Effector memory CD4-positive, alpha-beta T cell (primary cell): ENCODE measurements at regions not wholly inside any gene's neighbourhood (a gene's known extent, or its start where the extent isn't known, plus 50 kb on each side); places are given as distances from the start of the nearest gene placed in this dataset.

Experiments
- DNase-seq, 3 donors: peaks; one replicate each; pipeline ENCODE4 v3.0.0-alpha.2; 2020
- H3K27ac ChIP-seq: 2 replicates; pipeline ENCODE4 v1.7.0; 2013; ENCODE audit warnings: mild to moderate bottlenecking, low read length, moderate library complexity; ENCODE audit not compliant: insufficient read depth, poor library complexity, severe bottlenecking
- H3K27me3 ChIP-seq: replicated peaks from 2 replicates; pipeline ENCODE4 v1.7.0; 2013; ENCODE audit warnings: mild to moderate bottlenecking, low read length; ENCODE audit not compliant: insufficient read depth, control insufficient read depth, poor library complexity, severe bottlenecking
- H3K36me3 ChIP-seq: 2 replicates; pipeline ENCODE4 v1.7.0; 2013; ENCODE audit warnings: mild to moderate bottlenecking, low read length, moderate library complexity; ENCODE audit not compliant: control insufficient read depth, insufficient read depth
- H3K4me1 ChIP-seq: 2 replicates; pipeline ENCODE4 v1.7.0; 2013; ENCODE audit warnings: low read length, mild to moderate bottlenecking; ENCODE audit not compliant: control insufficient read depth, insufficient read depth, poor library complexity, severe bottlenecking
- H3K4me3 ChIP-seq: 2 replicates; pipeline ENCODE4 v1.7.0; 2013; ENCODE audit warnings: low read length, low read depth, mild to moderate bottlenecking; ENCODE audit not compliant: insufficient read depth, poor library complexity, severe bottlenecking
- H3K9me3 ChIP-seq: 2 replicates; pipeline ENCODE4 v1.7.0; 2013; ENCODE audit warnings: mild to moderate bottlenecking, low read length, moderate library complexity; ENCODE audit not compliant: control insufficient read depth

DNA sequence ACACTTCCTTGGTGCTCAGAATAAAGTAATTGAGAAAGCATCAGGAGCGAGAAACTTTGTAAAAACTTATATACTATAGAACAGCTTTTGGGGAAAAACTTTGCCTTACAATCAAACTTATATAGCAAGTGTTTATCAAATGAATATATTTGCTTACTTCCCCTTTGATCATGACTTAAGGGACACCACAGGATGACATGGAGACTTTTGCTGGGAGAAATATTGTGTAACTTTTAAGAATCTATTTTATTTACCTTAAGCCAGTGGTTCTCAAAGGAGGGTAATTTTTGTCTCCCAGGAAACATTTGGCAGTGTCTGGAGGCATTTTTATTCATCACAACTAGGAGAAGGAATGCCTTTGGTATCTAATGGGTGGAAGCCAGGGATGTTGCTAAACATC lies 173.8 kb upstream of the HABP2 start:
- Histone ChIP-seq H3K4me1 (no peaks in the 10 kb centered on the region), H3K27ac (no peak overlapping the region), H3K27me3 (no peaks in the 10 kb centered on the region), H3K36me3 (no peaks in the 10 kb centered on the region), H3K4me3 (no peak overlapping the region), H3K9me3 (no peaks in the 10 kb centered on the region)
- DNase-seq: no peak

DNA sequence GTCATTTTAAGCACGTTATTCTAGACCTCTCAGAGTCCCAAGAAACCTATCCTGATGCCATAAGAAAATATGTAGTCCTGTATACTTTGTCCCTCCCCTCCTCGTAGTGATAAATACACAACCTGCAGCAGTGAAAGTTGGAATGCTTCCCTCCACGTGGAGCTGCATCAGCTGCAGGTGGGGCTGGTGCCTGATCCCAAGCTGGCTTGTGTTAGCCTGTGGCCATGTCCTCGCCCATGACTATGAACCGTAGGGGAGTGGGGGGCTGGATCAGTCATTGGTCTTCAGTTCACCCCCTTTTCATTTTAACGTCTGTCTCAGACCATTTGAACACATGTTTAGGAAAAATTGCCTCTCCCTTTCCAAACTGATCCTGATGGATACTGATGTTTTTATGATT lies 171.4 kb upstream of the HABP2 start:
- DNase-seq: no peak
- H3K4me1 ChIP-seq: peaks cover 6% of the 10 kb centered on the region
- H3K9me3 ChIP-seq: no peaks in the 10 kb centered on the region
- no peaks in the 10 kb centered on the region for H3K27me3 ChIP-seq
- H3K27ac ChIP-seq: peak overlapping the region; percentile 46
- no peaks in the 10 kb centered on the region for H3K36me3 ChIP-seq
- H3K4me3 ChIP-seq: no peak overlapping the region

DNA sequence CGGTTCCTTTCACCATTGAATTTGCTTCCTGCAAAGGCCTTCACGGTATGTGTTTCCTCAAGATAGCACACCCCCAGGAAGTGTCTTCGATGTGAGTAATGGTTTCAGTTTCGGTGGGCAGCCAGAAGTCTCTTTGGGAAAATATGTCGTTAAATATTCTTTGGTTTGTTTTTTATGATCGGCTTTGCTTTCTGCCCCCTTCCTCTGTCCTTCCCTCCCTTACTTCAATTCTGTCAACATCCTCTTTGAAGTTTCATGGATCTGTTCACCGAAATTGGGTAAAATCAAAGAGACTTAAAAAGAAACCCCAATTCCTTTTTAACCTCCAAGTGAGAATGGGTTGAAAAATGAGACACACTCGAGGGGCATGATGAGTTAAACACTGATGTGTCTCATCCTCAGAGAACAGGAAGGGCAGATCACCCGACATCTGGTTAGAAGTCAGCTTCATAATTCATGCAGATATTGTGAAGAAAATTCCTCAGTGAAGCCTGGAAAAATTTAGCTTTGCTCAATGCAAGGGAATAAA lies 170.8 kb upstream of the HABP2 start:
- Histone ChIP-seq H3K36me3 (no peaks in the 10 kb centered on the region), H3K27ac (peak overlapping the region; percentile 46), H3K4me1 (peaks cover 6% of the 10 kb centered on the region), H3K4me3 (peak overlapping the region; percentile 36), H3K9me3 (no peaks in the 10 kb centered on the region), H3K27me3 (no peaks in the 10 kb centered on the region)
- peak in 1 of 3 donors; percentile 4 for DNase-seq

DNA sequence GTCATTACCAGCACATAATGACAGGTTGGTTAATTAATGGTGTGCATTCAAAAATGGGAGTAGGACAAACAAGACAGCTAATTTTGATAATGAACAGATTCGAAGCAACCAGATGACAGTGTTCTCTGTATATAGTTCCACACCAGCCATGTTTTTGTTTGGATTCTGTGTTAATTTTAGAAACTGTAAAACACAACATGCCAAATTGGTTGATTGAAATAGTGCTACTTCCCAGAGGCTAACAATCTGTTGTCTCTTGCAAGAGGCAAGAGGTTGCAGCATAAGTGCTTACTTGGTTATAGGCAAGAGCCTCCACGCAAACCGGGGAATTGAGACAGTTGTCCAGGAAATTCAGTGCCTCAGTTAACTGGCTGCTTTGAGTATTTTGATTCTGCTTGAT lies 170.2 kb upstream of the HABP2 start:
- Histone ChIP-seq H3K4me1 (peaks cover 6% of the 10 kb centered on the region), H3K27ac (no peak overlapping the region), H3K4me3 (no peak overlapping the region)

DNA sequence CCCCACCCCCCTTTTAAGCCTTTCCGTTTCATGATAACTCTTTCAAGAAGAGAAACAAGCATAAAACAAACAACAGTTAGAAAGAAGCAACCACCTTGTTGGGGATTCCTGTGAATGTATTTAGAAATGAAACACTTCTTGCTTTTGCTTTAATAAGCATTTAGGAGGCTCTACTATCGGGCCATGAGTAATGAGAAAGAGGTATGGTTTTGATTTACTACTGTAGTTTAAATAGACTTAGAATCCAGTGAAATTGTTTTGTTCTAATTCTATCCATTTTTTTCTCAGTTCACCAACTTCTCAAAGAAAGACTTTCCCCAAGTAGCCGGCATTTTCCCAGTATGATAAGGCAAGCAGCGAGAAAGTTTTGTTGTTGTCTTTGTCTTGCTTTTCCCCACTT lies 168.7 kb upstream of the HABP2 start:
- DNase-seq: no peak
- Histone ChIP-seq H3K27me3 (no peaks in the 10 kb centered on the region), H3K4me1 (peaks cover 6% of the 10 kb centered on the region), H3K4me3 (no peak overlapping the region), H3K9me3 (no peaks in the 10 kb centered on the region), H3K27ac (no peak overlapping the region), H3K36me3 (no peaks in the 10 kb centered on the region)

More for the DNA sequence above, 170.2 kb upstream of the HABP2 start:
- no peak for DNase-seq
- no peaks in the 10 kb centered on the region for H3K27me3 ChIP-seq
- no peaks in the 10 kb centered on the region for H3K36me3 ChIP-seq
- no peaks in the 10 kb centered on the region for H3K9me3 ChIP-seq

DNA sequence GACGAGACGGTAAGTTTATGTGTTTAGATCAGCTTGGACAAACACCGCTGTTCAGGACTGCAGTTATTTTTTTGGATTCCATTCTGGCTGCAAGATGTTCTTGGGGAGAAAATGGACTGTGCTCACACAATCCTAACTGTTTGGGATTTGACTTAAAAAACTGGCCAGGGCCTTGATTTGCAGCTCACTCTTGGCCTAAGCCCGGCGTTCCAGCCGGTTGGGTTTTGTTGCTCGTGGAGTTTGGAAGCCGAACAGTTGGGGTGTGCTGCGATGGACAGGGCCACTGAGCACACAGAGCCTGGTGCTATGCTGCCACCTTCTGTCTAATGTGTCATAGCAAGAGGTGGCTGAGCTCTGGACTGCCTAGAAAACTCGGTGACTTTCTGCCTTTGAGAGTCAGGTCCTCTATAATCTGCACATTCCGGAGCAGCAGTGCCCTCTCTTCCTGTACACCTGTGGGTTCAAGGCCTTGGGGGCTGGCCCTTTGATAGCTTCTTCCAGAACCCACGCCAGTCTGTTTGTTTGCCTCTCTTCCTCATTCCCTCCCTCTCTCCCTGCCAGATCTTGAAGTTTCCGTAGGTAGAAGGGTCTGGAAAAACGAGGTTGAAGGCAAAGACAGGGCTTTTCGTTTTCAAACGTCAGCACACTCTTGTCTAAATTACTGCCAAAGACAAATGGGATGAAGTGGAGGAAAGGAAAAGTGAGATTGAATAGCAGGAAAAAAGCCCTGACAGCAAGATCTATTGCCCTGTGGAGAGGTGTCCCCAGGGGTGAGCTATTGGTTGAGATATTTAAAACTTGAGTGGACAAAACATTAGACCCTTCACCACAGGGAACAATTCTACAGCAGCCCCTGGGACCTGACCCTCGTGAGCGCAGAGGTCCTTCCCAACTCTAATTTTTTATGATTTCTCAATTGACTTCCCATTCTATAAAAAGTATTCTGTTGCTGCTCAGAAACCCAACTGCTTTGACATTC lies 167.5 kb upstream of the HABP2 start:
- H3K4me3 ChIP-seq: no peak overlapping the region
- no peaks in the 10 kb centered on the region for H3K9me3 ChIP-seq
- H3K27me3 ChIP-seq: no peaks in the 10 kb centered on the region
- no peak overlapping the region for H3K27ac ChIP-seq
- no peaks in the 10 kb centered on the region for H3K36me3 ChIP-seq
- peaks cover 6% of the 10 kb centered on the region for H3K4me1 ChIP-seq
- DNase-seq: peak; percentile 6 to 36 (median 13)

DNA sequence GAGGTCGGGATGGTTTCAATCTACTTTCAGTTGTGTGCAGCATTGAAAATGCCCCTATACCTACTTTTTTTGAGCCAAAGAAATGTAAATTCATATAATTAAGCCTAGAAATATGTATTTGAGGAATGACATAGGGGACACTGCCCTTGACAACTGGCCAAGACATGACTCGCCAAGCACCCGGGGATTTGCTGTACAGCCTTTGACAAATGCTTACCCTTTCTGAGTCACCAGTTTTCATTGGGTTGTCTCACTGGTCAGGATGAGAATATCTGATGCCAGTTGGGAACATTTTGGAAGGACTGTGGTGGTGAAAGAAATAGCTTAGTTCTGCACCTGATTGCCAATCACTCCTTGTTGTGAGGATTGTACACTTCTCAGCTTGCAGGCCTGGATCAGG lies 166.8 kb upstream of the HABP2 start:
- Histone ChIP-seq H3K4me1 (peaks cover 6% of the 10 kb centered on the region), H3K36me3 (no peaks in the 10 kb centered on the region), H3K27me3 (no peaks in the 10 kb centered on the region), H3K9me3 (no peaks in the 10 kb centered on the region), H3K4me3 (no peak overlapping the region), H3K27ac (no peak overlapping the region)
- DNase-seq: no peak

DNA sequence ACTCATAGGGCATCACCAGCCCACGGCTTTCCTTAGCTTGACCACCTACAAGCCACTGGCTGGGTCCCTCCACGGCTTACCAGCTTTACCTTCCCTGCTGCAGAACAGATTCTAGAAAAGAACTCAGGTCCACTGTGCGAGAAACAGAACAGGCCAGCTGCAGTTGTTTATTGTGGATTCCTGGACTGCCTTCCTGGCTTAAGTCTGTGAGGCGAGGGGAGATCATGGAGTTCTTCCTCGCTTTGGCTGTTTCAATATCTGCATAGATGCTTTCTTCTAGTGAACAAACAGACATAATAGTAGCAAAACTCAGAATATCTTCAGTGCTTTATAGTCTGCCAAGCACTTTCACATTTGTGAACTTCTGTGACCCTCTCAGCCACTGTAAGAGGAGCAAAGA lies 162.9 kb upstream of the HABP2 start:
- Histone ChIP-seq H3K27ac (no peak overlapping the region), H3K4me3 (no peak overlapping the region), H3K9me3 (no peaks in the 10 kb centered on the region), H3K36me3 (no peaks in the 10 kb centered on the region), H3K4me1 (peaks cover 4% of the 10 kb centered on the region), H3K27me3 (no peaks in the 10 kb centered on the region)
- no peak for DNase-seq

DNA sequence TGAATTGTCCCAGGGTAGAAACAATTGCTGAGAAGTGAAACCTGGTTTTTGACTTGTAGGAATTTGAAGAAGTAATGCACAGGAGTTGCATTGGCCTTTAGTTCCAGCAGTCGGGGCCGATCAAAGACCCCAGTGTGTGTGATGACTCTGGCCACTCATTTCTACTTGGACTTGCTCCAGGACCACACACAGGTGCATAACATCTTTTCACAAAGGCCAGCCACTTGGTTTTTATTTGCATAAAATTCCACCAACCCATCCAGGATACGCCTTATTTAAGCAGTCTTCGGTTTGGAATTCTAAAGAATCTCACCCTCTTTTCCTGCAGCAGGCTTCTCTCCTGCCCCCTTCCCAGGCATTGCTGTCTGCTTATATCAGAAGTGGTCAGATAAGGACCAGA lies 162.0 kb upstream of the HABP2 start:
- Histone ChIP-seq H3K9me3 (no peaks in the 10 kb centered on the region), H3K27ac (no peak overlapping the region), H3K4me3 (no peak overlapping the region), H3K4me1 (no peaks in the 10 kb centered on the region), H3K36me3 (no peaks in the 10 kb centered on the region), H3K27me3 (no peaks in the 10 kb centered on the region)
- DNase-seq: no peak

DNA sequence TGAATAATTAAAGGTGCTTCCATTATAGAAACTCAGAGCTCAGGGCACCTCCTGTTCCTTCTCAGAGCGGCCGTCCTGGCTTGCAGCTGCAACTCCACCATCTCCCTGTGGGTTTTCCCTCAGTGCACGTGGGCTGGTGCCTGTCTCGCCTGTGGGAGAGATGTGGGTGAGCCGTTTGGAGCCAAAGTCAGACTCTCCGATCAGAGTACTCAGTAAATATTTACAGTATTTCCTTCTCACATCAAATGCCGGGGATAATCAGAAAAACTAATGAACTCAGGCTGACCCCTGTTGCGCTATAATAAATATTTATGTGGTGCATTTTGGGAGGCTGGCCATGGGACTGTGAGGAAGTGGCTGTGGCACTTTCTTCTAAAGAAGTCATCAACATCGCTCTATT lies 155.8 kb upstream of the HABP2 start:
- H3K36me3 ChIP-seq: no peaks in the 10 kb centered on the region
- no peak overlapping the region for H3K27ac ChIP-seq
- H3K9me3 ChIP-seq: no peaks in the 10 kb centered on the region
- H3K4me3 ChIP-seq: no peak overlapping the region
- DNase-seq: no peak
- H3K4me1 ChIP-seq: no peaks in the 10 kb centered on the region
- no peaks in the 10 kb centered on the region for H3K27me3 ChIP-seq
